Kidney epithelial cell (primary cell): ENCODE measurements at regions not wholly inside any gene's neighbourhood (a gene's known extent, or its start where the extent isn't known, plus 50 kb on each side); places are given as distances from the start of the nearest gene placed in this dataset.

ENCODE experiments used
- DNase-seq: peaks from one replicate; pipeline ENCODE4 v3.0.0-alpha.2; 2010; ENCODE audit warnings: low read depth
- H3K27me3 ChIP-seq: 2 replicates; pipeline ENCODE4 v1.6.0; 2011; ENCODE audit warnings: low read length; ENCODE audit not compliant: control insufficient read depth, insufficient read depth
- H3K36me3 ChIP-seq: 2 replicates; pipeline ENCODE4 v1.5.1; 2011; ENCODE audit warnings: low read length; ENCODE audit not compliant: control insufficient read depth, insufficient read depth
- H3K4me3 ChIP-seq: 2 replicates; pipeline ENCODE4 v1.5.1; 2011; ENCODE audit warnings: low read depth, mild to moderate bottlenecking, control low read depth, low read length
- TF ChIP-seq, protein P1 (sequence below): IDR thresholded peaks from 2 replicates; pipeline ENCODE4 v1.5.1; 2011; ENCODE audit warnings: mild to moderate bottlenecking, moderate library complexity, low read length, control low read depth, inconsistent platforms; ENCODE audit not compliant: insufficient read depth, poor library complexity, severe bottlenecking

DNA sequence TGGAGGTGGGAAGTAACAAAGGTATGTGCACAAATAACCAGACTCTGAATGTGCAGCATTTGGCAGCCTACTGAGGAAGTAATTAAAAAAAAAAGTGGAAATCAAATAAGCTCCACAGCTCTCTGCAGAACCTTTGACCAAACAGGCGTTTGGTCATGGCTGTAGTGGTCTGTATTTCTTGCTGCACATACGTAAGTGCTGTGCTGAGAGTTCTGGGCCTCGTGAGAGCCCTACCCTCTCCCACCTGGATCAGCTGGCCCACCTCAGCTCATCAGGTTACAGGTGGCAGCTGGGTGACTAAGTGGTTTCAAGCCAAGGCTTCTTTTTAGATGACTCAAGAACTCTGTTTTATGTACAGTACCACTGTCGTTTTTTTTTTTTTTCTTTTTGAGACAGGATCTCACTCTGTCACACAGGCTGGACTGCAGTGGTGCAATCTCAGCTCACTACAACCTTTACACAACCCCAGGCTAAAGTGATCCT is 178.2 kb upstream of the KLF6 start:
- TF ChIP-seq, protein P1, sequence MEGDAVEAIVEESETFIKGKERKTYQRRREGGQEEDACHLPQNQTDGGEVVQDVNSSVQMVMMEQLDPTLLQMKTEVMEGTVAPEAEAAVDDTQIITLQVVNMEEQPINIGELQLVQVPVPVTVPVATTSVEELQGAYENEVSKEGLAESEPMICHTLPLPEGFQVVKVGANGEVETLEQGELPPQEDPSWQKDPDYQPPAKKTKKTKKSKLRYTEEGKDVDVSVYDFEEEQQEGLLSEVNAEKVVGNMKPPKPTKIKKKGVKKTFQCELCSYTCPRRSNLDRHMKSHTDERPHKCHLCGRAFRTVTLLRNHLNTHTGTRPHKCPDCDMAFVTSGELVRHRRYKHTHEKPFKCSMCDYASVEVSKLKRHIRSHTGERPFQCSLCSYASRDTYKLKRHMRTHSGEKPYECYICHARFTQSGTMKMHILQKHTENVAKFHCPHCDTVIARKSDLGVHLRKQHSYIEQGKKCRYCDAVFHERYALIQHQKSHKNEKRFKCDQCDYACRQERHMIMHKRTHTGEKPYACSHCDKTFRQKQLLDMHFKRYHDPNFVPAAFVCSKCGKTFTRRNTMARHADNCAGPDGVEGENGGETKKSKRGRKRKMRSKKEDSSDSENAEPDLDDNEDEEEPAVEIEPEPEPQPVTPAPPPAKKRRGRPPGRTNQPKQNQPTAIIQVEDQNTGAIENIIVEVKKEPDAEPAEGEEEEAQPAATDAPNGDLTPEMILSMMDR = no peak
- DNase-seq = peak; percentile 54
- H3K4me3 ChIP-seq = no peak overlapping the region
- no peaks in the 10 kb centered on the region for H3K36me3 ChIP-seq
- no peaks in the 10 kb centered on the region for H3K27me3 ChIP-seq

DNA sequence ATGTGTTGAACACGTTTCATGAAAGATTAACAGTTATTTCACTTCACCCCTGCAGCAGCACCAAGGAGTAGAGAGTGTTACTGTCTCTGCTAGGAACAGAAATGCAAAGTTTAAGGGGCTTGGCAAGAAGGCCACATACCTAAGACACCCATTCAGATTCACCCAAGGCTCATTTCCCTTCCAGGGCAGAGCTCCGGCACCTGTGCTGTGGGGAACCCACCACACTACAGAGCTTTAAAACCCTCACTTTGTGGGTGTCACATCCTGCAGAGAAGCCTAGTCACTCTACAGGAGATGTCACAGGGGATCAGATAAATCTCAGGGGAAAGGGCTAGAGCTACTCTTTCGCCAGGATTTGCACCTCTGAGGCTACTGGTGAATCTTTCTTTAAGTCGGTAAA is 176.1 kb upstream of the KLF6 start:
- H3K4me3 ChIP-seq = no peak overlapping the region
- no peaks in the 10 kb centered on the region for H3K27me3 ChIP-seq
- TF ChIP-seq, protein P1 = no peak
- DNase-seq = no peak
- H3K36me3 ChIP-seq = no peaks in the 10 kb centered on the region

DNA sequence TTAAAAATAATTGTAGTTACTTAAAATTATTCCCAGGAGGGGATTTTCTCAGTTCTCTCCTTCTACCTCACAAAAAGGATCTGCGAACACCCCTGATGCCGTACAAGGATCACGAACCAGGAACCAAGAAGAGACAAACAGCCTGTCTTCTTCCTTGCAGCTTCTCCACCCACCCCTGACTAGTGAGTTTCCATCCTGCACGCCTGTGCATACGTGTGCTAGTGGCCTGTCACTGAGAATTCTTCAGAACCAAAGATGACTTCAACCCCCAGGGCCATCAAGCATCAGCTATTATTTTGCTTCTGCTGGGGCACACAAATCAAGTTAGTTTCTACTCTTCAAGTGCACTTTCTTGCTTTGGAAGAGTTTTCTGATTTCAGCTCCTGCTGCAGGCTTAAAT is 175.5 kb upstream of the KLF6 start:
- H3K36me3 ChIP-seq = no peaks in the 10 kb centered on the region
- DNase-seq = no peak
- no peaks in the 10 kb centered on the region for H3K27me3 ChIP-seq
- TF ChIP-seq, protein P1 = no peak
- H3K4me3 ChIP-seq = no peak overlapping the region

DNA sequence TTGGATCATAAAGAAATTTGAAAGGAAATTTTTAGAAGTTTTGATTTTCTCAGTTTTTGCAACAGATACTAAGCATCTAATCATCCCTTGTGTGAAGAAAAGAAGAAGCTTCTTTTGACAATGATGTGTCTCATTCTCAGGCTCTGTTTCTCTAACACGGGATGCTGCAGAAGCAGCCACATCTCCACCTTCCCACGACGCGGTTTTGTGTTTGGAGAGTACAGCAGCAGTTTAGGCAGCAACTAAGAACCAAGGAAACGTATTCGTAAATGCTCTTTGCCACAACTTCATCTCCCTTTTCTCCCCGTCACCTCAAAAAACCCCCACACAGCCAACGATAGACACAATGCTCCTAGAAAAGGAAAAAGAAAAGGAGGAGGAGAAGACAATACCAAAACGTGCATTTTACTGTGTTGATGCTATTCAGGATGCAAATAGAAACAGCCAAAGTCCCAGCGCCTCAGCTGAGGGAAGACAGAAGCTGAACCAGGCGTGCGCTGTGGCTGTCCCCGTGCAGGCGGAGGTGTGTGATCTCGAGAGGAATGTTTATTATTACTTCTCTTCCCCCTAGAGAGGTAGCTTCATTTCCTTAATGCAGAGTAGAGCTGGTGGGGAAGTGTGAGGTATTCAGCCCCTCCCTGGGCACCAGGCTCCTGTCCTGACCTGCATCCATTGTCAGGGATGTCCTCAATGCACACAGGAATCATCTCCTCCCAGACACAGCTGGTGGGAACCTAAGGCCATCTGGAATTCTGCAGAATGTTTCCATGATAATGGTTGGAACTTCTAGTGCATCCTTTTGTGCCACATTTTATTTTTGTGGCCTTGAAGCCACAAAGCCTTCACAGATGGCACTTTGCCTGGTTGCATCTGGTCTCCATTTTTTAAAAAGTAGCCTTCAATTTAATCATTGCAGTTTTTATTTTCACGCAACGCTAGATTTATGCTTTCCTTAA is 174.6 kb upstream of the KLF6 start:
- no peak overlapping the region for H3K4me3 ChIP-seq
- DNase-seq = no peak
- no peaks in the 10 kb centered on the region for H3K27me3 ChIP-seq
- TF ChIP-seq, protein P1 = no peak
- H3K36me3 ChIP-seq = no peaks in the 10 kb centered on the region

DNA sequence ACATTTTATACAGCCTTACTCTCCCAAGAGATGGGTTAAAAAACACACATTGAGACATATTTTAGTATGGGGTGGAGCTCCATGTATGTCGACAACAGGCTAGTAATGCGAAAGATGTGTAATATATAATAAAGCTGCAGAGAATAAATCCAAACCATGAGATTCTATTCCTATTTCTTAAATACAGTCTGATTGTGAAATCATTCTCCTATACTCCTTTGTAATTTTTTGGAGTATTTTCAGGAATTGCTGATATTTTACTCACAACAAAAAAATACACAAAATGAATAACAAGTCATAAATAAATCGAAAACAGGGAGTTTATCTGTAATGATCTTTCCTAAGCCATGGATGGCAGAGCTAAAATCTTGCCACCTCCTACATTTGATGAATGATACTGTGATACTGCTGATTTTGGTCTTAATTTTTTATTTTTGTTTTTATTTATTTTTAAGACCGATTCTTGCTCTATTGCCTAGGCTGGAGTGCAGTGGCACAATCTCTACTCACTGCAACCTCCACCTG is 173.5 kb upstream of the KLF6 start:
- Histone ChIP-seq H3K36me3 (no peaks in the 10 kb centered on the region), H3K4me3 (no peak overlapping the region), H3K27me3 (no peaks in the 10 kb centered on the region)
- no peak for DNase-seq
- TF ChIP-seq, protein P1 = no peak
